K562 (cell line): ENCODE measurements at regions not wholly inside any gene's neighbourhood (a gene's known extent, or its start where the extent isn't known, plus 50 kb on each side); places are given as distances from the start of the nearest gene placed in this dataset.
A peak's percentile ranks its signal among the peaks of the same experiment; 100 is the strongest.

Experiments used
- ATAC-seq: fragments of 200-7000 bp; cut with Tn5 transposase; 3 replicates; pipeline ENCODE4 v1.9.1; 2020; ENCODE audit warnings: moderate library complexity
- BruUV-seq: library from RNA; stranded (reverse); fragments of 400-500 nt; replicated peaks from 2 replicates; lab custom pipeline; 2021; lab: Mats Ljungman, UMichigan
- CTCF ChIA-PET: fragments of 300-600 bp; formaldehyde crosslinking; extraction: SDS; loops from one replicate; lab custom pipeline; 2021; ENCODE audit warnings: low intra/inter-chr PET ratio; lab: Yijun Ruan, JAX
- POLR2A ChIA-PET: fragments of 300-600, 350-650 bp; sonication (Branson Sonifier 250); formaldehyde crosslinking; extraction: SDS; loops from one replicate; lab custom pipeline; 2021; ENCODE audit warnings: antibody characterized with exemption, inconsistent platforms; lab: Yijun Ruan, JAX
- DNase-seq, 4 experiments: peaks; one replicate each; pipeline versions ENCODE4 v3.0.0 to v3.0.0-alpha.2; 2011 to 2018; ENCODE audit warnings: low spot score in 3 of 4, mixed read lengths in 3 of 4; ENCODE audit errors: extremely low read depth in 1 of 4
- FAIRE-seq: peaks from 2 replicates; lab custom pipeline; 2011; peaks lifted over from hg19 to GRCh38; lab: Jason Lieb, UNC
- H2AFZ ChIP-seq: 2 replicates; pipeline ENCODE4 v1.6.0; 2011; ENCODE audit warnings: low read depth, low read length, control low read depth, inconsistent platforms
- H3K27ac ChIP-seq: fragments of 200-600 bp; 3 replicates; pipeline ENCODE4 v1.8.0; 2011; ENCODE audit warnings: low read depth, mild to moderate bottlenecking, control low read depth, inconsistent platforms, low read length, moderate library complexity, mixed read lengths; ENCODE audit errors: extremely low read depth
- H3K27me3 ChIP-seq, 2 experiments: fragments of 300-600 bp in 1 of 2; 2 replicates in 1 of 2; 3 replicates in 1 of 2; pipeline versions ENCODE4 v1.6.0 to v1.8.0; 2011; ENCODE audit warnings: inconsistent platforms in 2 of 2, low read length in 2 of 2, mild to moderate bottlenecking in 1 of 2, mixed read lengths in 1 of 2, moderate library complexity in 1 of 2; ENCODE audit not compliant: control insufficient read depth in 2 of 2, insufficient read depth in 2 of 2
- H3K36me3 ChIP-seq: fragments of 300-600 bp; 3 replicates; pipeline ENCODE4 v1.8.0; 2011; ENCODE audit warnings: mild to moderate bottlenecking, low read length, inconsistent platforms; ENCODE audit not compliant: control insufficient read depth, insufficient read depth
- H3K4me1 ChIP-seq, 2 experiments: fragments of 200-600 bp in 1 of 2; replicated peaks in 1 of 2; 2 replicates in 1 of 2; 3 replicates in 1 of 2; pipeline versions ENCODE4 v1.5.1 to v1.8.0; 2011; ENCODE audit warnings: inconsistent platforms in 2 of 2, low read length in 2 of 2, mild to moderate bottlenecking in 1 of 2, mixed read lengths in 1 of 2, moderate library complexity in 1 of 2; ENCODE audit not compliant: control insufficient read depth in 2 of 2, insufficient read depth in 2 of 2
- H3K4me2 ChIP-seq: 2 replicates; pipeline ENCODE4 v1.6.1; 2011; ENCODE audit warnings: low read length, control low read depth, inconsistent platforms, mixed read lengths; ENCODE audit not compliant: insufficient read depth
- H3K4me3 ChIP-seq: fragments of 200-600 bp; sonication (generic), shearing (Covaris generic); 2 replicates; pipeline ENCODE4 v1.5.1; 2016; ENCODE audit warnings: control low read depth, inconsistent platforms
- H3K79me2 ChIP-seq: fragments of 200-600 bp; 3 replicates; pipeline ENCODE4 v1.8.0; 2011; ENCODE audit warnings: low read length, inconsistent platforms; ENCODE audit not compliant: control insufficient read depth, insufficient read depth
- H3K9ac ChIP-seq, 2 experiments: 2 replicates each; pipeline versions ENCODE4 v1.6.0 to v1.6.1; 2011; ENCODE audit warnings: low read depth in 2 of 2, low read length in 2 of 2, control low read depth in 1 of 2, inconsistent platforms in 1 of 2, mild to moderate bottlenecking in 1 of 2, mixed read lengths in 1 of 2; ENCODE audit not compliant: insufficient read depth in 1 of 2
- H3K9me1 ChIP-seq: one replicate; pipeline ENCODE4 v1.6.0; 2011; ENCODE audit warnings: inconsistent platforms, mild to moderate bottlenecking, low read length, moderate library complexity; ENCODE audit not compliant: control insufficient read depth, insufficient read depth
- H3K9me3 ChIP-seq: replicated peaks from 2 replicates; pipeline ENCODE4 v1.5.1; 2011; ENCODE audit warnings: low read depth, low read length, inconsistent platforms; ENCODE audit not compliant: control insufficient read depth, insufficient read depth
- H4K20me1 ChIP-seq: replicated peaks from 2 replicates; pipeline ENCODE4 v1.6.1; 2011; ENCODE audit warnings: low read length, inconsistent platforms, mixed read lengths; ENCODE audit not compliant: control insufficient read depth, insufficient read depth
- WGBS: fragments of 100-300 bp; shearing (Covaris generic); methylation state at CpG from one replicate; pipeline ENCODE4 v1.1.6; 2016; ENCODE audit warnings: low coverage, mixed read lengths; ENCODE audit not compliant: insufficient coverage; ENCODE audit errors: missing lambda C conversion rate; 5-methylcytosine and 5-hydroxymethylcytosine counted together
- in situ Hi-C: fragments of 300-500 bp; cut with MboI; formaldehyde crosslinking; loops from 4 replicates; pipeline ENCODE4 v1.15.0; 2018; ENCODE audit warnings: inconsistent platforms, mixed read lengths
- intact Hi-C: fragments of 100-400 bp; cut with micrococcal nuclease; formaldehyde crosslinking; loops from 2 replicates; pipeline ENCODE4 v1.14.2; 2022
- TF ChIP-seq, protein P1 (sequence below), 3 experiments: IDR thresholded peaks in 2 of 3; conservative IDR thresholded peaks in 1 of 3; 2 replicates each; pipeline ENCODE4 v1.5.1; 2011 to 2012; ENCODE audit warnings: low read length in 3 of 3, mild to moderate bottlenecking in 3 of 3, control low read depth in 2 of 3, improper control_type of control experiment in 1 of 3, inconsistent platforms in 1 of 3, low read depth in 1 of 3, mixed read lengths in 1 of 3, moderate library complexity in 1 of 3; ENCODE audit not compliant: insufficient read depth in 2 of 3
- TF ChIP-seq, protein P2 (sequence below), 2 experiments: fragments of 450-650 bp in 1 of 2; sonication (generic) in 1 of 2; formaldehyde crosslinking; conservative IDR thresholded peaks; 2 replicates each; pipeline versions ENCODE4 v1.4.0 to v1.8.1; 2020 to 2022; ENCODE audit warnings: mild to moderate bottlenecking in 1 of 2, missing genetic modification reagents in 1 of 2

DNA sequence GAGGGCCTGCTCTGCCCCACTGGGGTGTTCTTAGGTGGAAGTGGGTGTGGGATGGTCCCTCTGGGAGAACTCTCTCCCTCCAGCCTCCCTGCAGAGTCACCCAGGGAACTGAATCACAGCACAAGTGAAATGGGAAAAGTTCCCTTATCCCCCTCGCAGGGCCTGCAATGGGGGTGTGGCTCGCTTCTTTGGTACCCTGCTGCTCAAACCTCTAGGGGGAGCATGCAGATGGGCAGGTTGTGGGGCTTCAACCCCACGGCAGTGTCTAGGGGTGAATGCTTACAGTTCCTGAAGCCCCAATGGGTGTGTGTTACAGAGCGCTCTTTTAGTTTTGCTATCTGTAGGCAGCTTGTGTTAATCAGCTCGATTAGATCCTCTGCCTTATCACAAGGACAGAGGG is 59.0 kb upstream of the TINAGL1 start:
- DNase-seq (no peak), ATAC-seq (peak; percentile 53; the same call in 1 of the 3 replicates), FAIRE-seq (no peak)
- no peaks in the 10 kb centered on the region for H3K36me3 ChIP-seq
- ChIA-PET POLR2A (no interaction called here), CTCF (no interaction called here)
- peaks cover 0 to 3% of the 10 kb centered on the region in 2 experiments; a peak in 1 of 5 replicates for H3K4me1 ChIP-seq
- H3K4me2 ChIP-seq, result no peak overlapping the region
- TF ChIP-seq, protein P1, sequence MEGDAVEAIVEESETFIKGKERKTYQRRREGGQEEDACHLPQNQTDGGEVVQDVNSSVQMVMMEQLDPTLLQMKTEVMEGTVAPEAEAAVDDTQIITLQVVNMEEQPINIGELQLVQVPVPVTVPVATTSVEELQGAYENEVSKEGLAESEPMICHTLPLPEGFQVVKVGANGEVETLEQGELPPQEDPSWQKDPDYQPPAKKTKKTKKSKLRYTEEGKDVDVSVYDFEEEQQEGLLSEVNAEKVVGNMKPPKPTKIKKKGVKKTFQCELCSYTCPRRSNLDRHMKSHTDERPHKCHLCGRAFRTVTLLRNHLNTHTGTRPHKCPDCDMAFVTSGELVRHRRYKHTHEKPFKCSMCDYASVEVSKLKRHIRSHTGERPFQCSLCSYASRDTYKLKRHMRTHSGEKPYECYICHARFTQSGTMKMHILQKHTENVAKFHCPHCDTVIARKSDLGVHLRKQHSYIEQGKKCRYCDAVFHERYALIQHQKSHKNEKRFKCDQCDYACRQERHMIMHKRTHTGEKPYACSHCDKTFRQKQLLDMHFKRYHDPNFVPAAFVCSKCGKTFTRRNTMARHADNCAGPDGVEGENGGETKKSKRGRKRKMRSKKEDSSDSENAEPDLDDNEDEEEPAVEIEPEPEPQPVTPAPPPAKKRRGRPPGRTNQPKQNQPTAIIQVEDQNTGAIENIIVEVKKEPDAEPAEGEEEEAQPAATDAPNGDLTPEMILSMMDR (IDR thresholded peaks at IDR 0.05 in 2 of 3, conservative IDR thresholded peaks at IDR 0.05 in 1 of 3; ENCODE audit: insufficient read depth in 2 of 3, low read depth in 1 of 3, low read length in 3 of 3), result peak; percentile 36 to 37 (median 37); a peak in 5 of 6 replicates
- TF ChIP-seq, protein P2, sequence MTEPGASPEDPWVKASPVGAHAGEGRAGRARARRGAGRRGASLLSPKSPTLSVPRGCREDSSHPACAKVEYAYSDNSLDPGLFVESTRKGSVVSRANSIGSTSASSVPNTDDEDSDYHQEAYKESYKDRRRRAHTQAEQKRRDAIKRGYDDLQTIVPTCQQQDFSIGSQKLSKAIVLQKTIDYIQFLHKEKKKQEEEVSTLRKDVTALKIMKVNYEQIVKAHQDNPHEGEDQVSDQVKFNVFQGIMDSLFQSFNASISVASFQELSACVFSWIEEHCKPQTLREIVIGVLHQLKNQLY (CRISPR knock-in tag; conservative IDR thresholded peaks at IDR 0.05), result no peak
- in situ Hi-C loops (no loop called here), intact Hi-C loops (no loop called here)
- no peaks in the 10 kb centered on the region for H3K79me2 ChIP-seq
- no peak overlapping the region for H2AFZ ChIP-seq
- H3K27me3 ChIP-seq, result peaks cover 16 to 31% of the 10 kb centered on the region in 2 experiments
- no peak overlapping the region for H3K27ac ChIP-seq
- BruUV-seq, result no TSS peak
- no peak overlapping the region for H3K9ac ChIP-seq
- H4K20me1 ChIP-seq, result no peaks in the 10 kb centered on the region; the same call in 1 of the 2 replicates
- WGBS, result 1% methylated on average over 5 of the region's 5 CpGs
- no peaks in the 10 kb centered on the region for H3K9me3 ChIP-seq
- H3K9me1 ChIP-seq, result no peaks in the 10 kb centered on the region
- H3K4me3 ChIP-seq, result no peak overlapping the region
